Fibroblast of lung (primary cell): ENCODE measurements at regions not wholly inside any gene's neighbourhood (a gene's known extent, or its start where the extent isn't known, plus 50 kb on each side); places are given as distances from the start of the nearest gene placed in this dataset.

Source experiments
- DNase-seq, 2 donors: peaks; one replicate each; pipeline versions ENCODE4 v3.0.0 to v3.0.0-alpha.2; 2010; ENCODE audit warnings: low read depth in 2 of 2
- H2AFZ ChIP-seq: 2 replicates; pipeline ENCODE4 v1.5.1; 2012; ENCODE audit warnings: low read length, control low read depth, inconsistent platforms
- H3K27ac ChIP-seq: 2 replicates; pipeline ENCODE4 v1.5.1; 2011; ENCODE audit warnings: low read length, control low read depth; ENCODE audit not compliant: insufficient read depth
- H3K27me3 ChIP-seq: 2 replicates; pipeline ENCODE4 v1.5.1; 2011; ENCODE audit warnings: mild to moderate bottlenecking, low read length; ENCODE audit not compliant: control insufficient read depth, insufficient read depth
- H3K36me3 ChIP-seq: 2 replicates; pipeline ENCODE4 v1.5.1; 2011; ENCODE audit warnings: low read length; ENCODE audit not compliant: control insufficient read depth, insufficient read depth
- H3K4me1 ChIP-seq: 2 replicates; pipeline ENCODE4 v1.5.1; 2011; ENCODE audit warnings: low read length; ENCODE audit not compliant: control insufficient read depth, insufficient read depth; ENCODE audit errors: extremely low read depth
- H3K4me2 ChIP-seq: 2 replicates; pipeline ENCODE4 v1.5.1; 2011; ENCODE audit warnings: low read length, control low read depth; ENCODE audit not compliant: insufficient read depth; ENCODE audit errors: extremely low read depth
- H3K4me3 ChIP-seq, 4 experiments: fragments of 200-600 bp in 1 of 4; sonication (generic) in 1 of 4; replicated peaks in 1 of 4; 2 replicates each; pipeline ENCODE4 v1.5.1; 2011 to 2016; ENCODE audit warnings: low read length in 4 of 4, low read depth in 3 of 4, mild to moderate bottlenecking in 3 of 4, control low read depth in 2 of 4, inconsistent platforms in 1 of 4, mixed read lengths in 1 of 4; ENCODE audit not compliant: insufficient read depth in 1 of 4; ENCODE audit errors: control extremely low read depth in 1 of 4
- H3K79me2 ChIP-seq: 2 replicates; pipeline ENCODE4 v1.5.1; 2012; ENCODE audit warnings: mild to moderate bottlenecking, low read length, inconsistent platforms; ENCODE audit not compliant: control insufficient read depth, insufficient read depth
- H3K9ac ChIP-seq: 2 replicates; pipeline ENCODE4 v1.5.1; 2011; ENCODE audit warnings: mild to moderate bottlenecking, low read length, control low read depth; ENCODE audit not compliant: insufficient read depth
- H3K9me3 ChIP-seq: 2 replicates; pipeline ENCODE4 v1.5.1; 2012; ENCODE audit warnings: low read depth, low read length; ENCODE audit not compliant: control insufficient read depth, insufficient read depth
- H4K20me1 ChIP-seq: 2 replicates; pipeline ENCODE4 v1.5.1; 2011; ENCODE audit warnings: low read length; ENCODE audit not compliant: control insufficient read depth, insufficient read depth; ENCODE audit errors: extremely low read depth
- EZH2 ChIP-seq: IDR thresholded peaks from 2 replicates; pipeline ENCODE4 v1.5.1; 2012; ENCODE audit warnings: low read length, control low read depth, mild to moderate bottlenecking; ENCODE audit errors: missing control alignments
- TF ChIP-seq, protein P1 (sequence below), 2 donors: IDR thresholded peaks in 1 of 2; conservative IDR thresholded peaks in 1 of 2; 1 replicate in 1 of 2; 2 replicates in 1 of 2; pipeline ENCODE4 v1.5.1; 2011 to 2012; ENCODE audit warnings: low read length in 2 of 2, control low read depth in 1 of 2, inconsistent platforms in 1 of 2, low read depth in 1 of 2, mild to moderate bottlenecking in 1 of 2

DNA sequence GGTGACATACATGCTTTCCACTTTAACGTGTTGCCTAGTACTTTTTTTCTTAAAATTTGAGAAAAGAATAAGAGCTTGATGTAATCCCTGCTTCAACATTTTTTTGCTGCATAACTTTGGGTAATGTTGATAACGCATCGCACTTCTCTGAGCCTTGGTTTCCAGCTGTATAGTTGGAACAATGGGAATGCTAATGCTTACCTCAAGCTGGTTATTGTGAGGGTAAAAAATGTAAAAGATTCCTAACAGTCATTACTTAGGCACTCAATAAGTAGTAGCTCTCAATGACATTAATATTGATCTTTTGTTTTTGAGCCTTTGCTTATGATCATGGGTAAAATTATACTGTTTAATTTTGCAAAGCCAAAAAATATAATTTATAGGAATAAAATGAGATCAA, 683.3 kb upstream of the CXADR start:
- no peaks in the 10 kb centered on the region for H4K20me1 ChIP-seq
- H3K4me3 ChIP-seq, result no peak overlapping the region
- no peaks in the 10 kb centered on the region for H3K36me3 ChIP-seq
- peak in 1 of 2 donors; percentile 13 for DNase-seq
- H3K9me3 ChIP-seq, result no peaks in the 10 kb centered on the region
- H3K4me2 ChIP-seq, result no peak overlapping the region
- no peaks in the 10 kb centered on the region for H3K79me2 ChIP-seq
- H3K27me3 ChIP-seq, result no peaks in the 10 kb centered on the region
- H2AFZ ChIP-seq, result no peak overlapping the region
- H3K4me1 ChIP-seq, result no peaks in the 10 kb centered on the region
- no peak for TF ChIP-seq EZH2
- TF ChIP-seq, protein P1, sequence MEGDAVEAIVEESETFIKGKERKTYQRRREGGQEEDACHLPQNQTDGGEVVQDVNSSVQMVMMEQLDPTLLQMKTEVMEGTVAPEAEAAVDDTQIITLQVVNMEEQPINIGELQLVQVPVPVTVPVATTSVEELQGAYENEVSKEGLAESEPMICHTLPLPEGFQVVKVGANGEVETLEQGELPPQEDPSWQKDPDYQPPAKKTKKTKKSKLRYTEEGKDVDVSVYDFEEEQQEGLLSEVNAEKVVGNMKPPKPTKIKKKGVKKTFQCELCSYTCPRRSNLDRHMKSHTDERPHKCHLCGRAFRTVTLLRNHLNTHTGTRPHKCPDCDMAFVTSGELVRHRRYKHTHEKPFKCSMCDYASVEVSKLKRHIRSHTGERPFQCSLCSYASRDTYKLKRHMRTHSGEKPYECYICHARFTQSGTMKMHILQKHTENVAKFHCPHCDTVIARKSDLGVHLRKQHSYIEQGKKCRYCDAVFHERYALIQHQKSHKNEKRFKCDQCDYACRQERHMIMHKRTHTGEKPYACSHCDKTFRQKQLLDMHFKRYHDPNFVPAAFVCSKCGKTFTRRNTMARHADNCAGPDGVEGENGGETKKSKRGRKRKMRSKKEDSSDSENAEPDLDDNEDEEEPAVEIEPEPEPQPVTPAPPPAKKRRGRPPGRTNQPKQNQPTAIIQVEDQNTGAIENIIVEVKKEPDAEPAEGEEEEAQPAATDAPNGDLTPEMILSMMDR (conservative IDR thresholded peaks at IDR 0.05 in 1 of 2, IDR thresholded peaks at IDR 0.05 in 1 of 2; ENCODE audit: low read depth in 1 of 2, low read length in 2 of 2), result no peak
- H3K27ac ChIP-seq, result no peak overlapping the region
- no peak overlapping the region for H3K9ac ChIP-seq

DNA sequence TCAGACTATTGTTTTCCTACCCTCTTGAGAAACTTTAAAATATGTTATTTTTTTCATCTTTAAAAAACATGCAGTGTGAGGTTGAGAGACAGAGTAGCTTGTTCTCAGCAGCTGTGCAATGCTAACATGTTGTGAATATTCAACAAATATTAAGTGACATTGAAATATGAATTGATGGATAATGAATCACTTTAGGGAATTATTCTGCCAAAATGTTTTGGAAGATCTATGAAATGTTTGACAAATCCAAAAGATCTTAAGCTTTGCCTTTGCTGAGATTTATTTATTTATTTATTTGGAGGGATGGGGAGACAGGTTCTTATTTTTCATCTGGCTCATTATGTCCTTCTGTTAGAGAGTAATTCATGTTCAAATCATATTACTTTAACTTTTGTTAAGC, 680.1 kb upstream of the CXADR start:
- no peaks in the 10 kb centered on the region for H3K79me2 ChIP-seq
- no peak overlapping the region for H3K27ac ChIP-seq
- no peak overlapping the region for H3K9ac ChIP-seq
- H4K20me1 ChIP-seq, result no peaks in the 10 kb centered on the region
- no peak overlapping the region for H3K4me2 ChIP-seq
- H3K4me1 ChIP-seq, result no peaks in the 10 kb centered on the region
- TF ChIP-seq, protein P1 (conservative IDR thresholded peaks at IDR 0.05 in 1 of 2, IDR thresholded peaks at IDR 0.05 in 1 of 2; ENCODE audit: low read depth in 1 of 2, low read length in 2 of 2), result no peak
- no peak for TF ChIP-seq EZH2
- no peaks in the 10 kb centered on the region for H3K27me3 ChIP-seq
- H2AFZ ChIP-seq, result no peak overlapping the region
- no peak for DNase-seq
- no peak overlapping the region for H3K4me3 ChIP-seq
- H3K36me3 ChIP-seq, result no peaks in the 10 kb centered on the region
- H3K9me3 ChIP-seq, result no peaks in the 10 kb centered on the region

DNA sequence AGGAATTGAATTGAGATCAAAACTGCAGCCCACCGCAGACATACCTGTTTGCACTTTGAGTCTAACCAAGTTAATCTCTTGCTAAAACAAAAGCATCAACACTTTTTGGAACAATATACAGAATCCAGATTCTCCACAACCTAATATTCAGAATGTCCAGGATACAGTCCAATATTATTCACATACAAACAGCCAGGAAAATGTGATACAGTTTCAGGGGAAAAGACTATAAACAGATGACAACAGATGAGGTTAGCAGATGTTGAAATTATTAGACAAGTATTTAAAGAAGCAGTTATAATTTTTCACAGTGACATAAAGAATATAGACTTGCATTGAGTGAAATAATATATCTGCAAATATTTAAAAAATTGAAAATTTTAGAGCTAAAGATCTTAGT, 678.1 kb upstream of the CXADR start:
- H3K4me3 ChIP-seq, result no peak overlapping the region
- H3K79me2 ChIP-seq, result no peaks in the 10 kb centered on the region
- no peaks in the 10 kb centered on the region for H3K4me1 ChIP-seq
- H3K36me3 ChIP-seq, result no peaks in the 10 kb centered on the region
- DNase-seq, result peak in 1 of 2 donors; percentile 9
- H3K27ac ChIP-seq, result no peak overlapping the region
- H3K9ac ChIP-seq, result no peak overlapping the region
- no peaks in the 10 kb centered on the region for H3K27me3 ChIP-seq
- H3K9me3 ChIP-seq, result no peaks in the 10 kb centered on the region
- no peak overlapping the region for H2AFZ ChIP-seq
- no peak for TF ChIP-seq EZH2
- H3K4me2 ChIP-seq, result no peak overlapping the region
- H4K20me1 ChIP-seq, result no peaks in the 10 kb centered on the region
